Subcutaneous abdominal adipose tissue (tissue), 5 donors: ENCODE measurements at regions not wholly inside any gene's neighbourhood (a gene's known extent, or its start where the extent isn't known, plus 50 kb on each side); places are given as distances from the start of the nearest gene placed in this dataset.
"Not testable (repeated sequence)": the region's sequence is repeated elsewhere in the genome, so short reads cannot be mapped to it uniquely, and the experiment has no call there.

ENCODE experiments used
- H3K27ac ChIP-seq: one replicate; pipeline ENCODE4 v1.7.0; 2013; ENCODE audit warnings: low read depth, mild to moderate bottlenecking, inconsistent platforms, low read length, moderate library complexity
- H3K27me3 ChIP-seq, 5 donors: one replicate each; pipeline ENCODE4 v1.7.0; 2013; ENCODE audit warnings: low read length in 5 of 5, inconsistent platforms in 1 of 5; ENCODE audit not compliant: control insufficient read depth in 5 of 5, insufficient read depth in 4 of 5
- H3K36me3 ChIP-seq, 5 donors: one replicate each; pipeline ENCODE4 v1.7.0; 2013; ENCODE audit warnings: low read length in 5 of 5; ENCODE audit not compliant: control insufficient read depth in 5 of 5, insufficient read depth in 5 of 5
- H3K4me1 ChIP-seq, 5 donors: one replicate each; pipeline ENCODE4 v1.7.0; 2013; ENCODE audit warnings: low read length in 5 of 5, mild to moderate bottlenecking in 3 of 5, moderate library complexity in 1 of 5; ENCODE audit not compliant: control insufficient read depth in 5 of 5, insufficient read depth in 5 of 5
- H3K4me3 ChIP-seq, 5 donors: one replicate each; pipeline ENCODE4 v1.7.0; 2013; ENCODE audit warnings: low read length in 5 of 5, low read depth in 1 of 5
- H3K9ac ChIP-seq, 5 donors: one replicate each; pipeline ENCODE4 v1.7.0; 2013; ENCODE audit warnings: low read length in 5 of 5, mild to moderate bottlenecking in 4 of 5, moderate library complexity in 3 of 5
- H3K9me3 ChIP-seq, 5 donors: one replicate each; pipeline ENCODE4 v1.7.0; 2013; ENCODE audit warnings: low read length in 5 of 5; ENCODE audit not compliant: control insufficient read depth in 5 of 5
- donor health status: healthy.
- donor health status: healthy.
- donor health status: healthy.
- donor health status: healthy.
- donor health status: healthy.

GRCh38 chr1:90348459-90348858, 353.5 kb downstream of the ZNF326 start:
- not testable (repeated sequence) for H3K27ac ChIP-seq, H3K4me3 ChIP-seq, H3K9ac ChIP-seq, H3K27me3 ChIP-seq, H3K4me1 ChIP-seq, H3K36me3 ChIP-seq
- H3K9me3 ChIP-seq, result peaks cover 0 to 13% (median 6%) of the 10 kb centered on the region in 5 donors

GRCh38 chr1:90347366-90347765, 352.5 kb downstream of the ZNF326 start:
- Histone ChIP-seq H3K27me3 (no peaks in the 10 kb centered on the region), H3K9ac (no peak overlapping the region), H3K4me1 (peaks cover 0 to 3% (median 0%) of the 10 kb centered on the region in 5 donors), H3K36me3 (no peaks in the 10 kb centered on the region), H3K27ac (no peak overlapping the region), H3K4me3 (no peak overlapping the region), H3K9me3 (peaks cover 0 to 13% (median 6%) of the 10 kb centered on the region in 5 donors)

- H3K27ac ChIP-seq, result no peak overlapping the region
Observed at GRCh38 chr1:90346757-90347156, 351.8 kb downstream of the ZNF326 start.

GRCh38 chr1:90346349-90346748, 351.4 kb downstream of the ZNF326 start:
- Histone ChIP-seq H3K27me3 (no peaks in the 10 kb centered on the region), H3K9ac (no peak overlapping the region), H3K27ac (no peak overlapping the region), H3K9me3 (peaks cover 0 to 13% (median 6%) of the 10 kb centered on the region in 5 donors), H3K4me1 (peaks cover 0 to 3% (median 0%) of the 10 kb centered on the region in 5 donors), H3K4me3 (no peak overlapping the region), H3K36me3 (no peaks in the 10 kb centered on the region)

More at GRCh38 chr1:90346757-90347156, 351.8 kb downstream of the ZNF326 start:
- H3K9me3 ChIP-seq, result peaks cover 0 to 13% (median 6%) of the 10 kb centered on the region in 5 donors
- H3K27me3 ChIP-seq, result no peaks in the 10 kb centered on the region
- H3K4me3 ChIP-seq, result no peak overlapping the region
- no peaks in the 10 kb centered on the region for H3K36me3 ChIP-seq
- H3K4me1 ChIP-seq, result peaks cover 0 to 3% (median 0%) of the 10 kb centered on the region in 5 donors
- H3K9ac ChIP-seq, result no peak overlapping the region

GRCh38 chr1:90344963-90345730, 350.2 kb downstream of the ZNF326 start:
- Histone ChIP-seq H3K36me3 (no peaks in the 10 kb centered on the region), H3K27me3 (no peaks in the 10 kb centered on the region), H3K9ac (no peak overlapping the region), H3K9me3 (peaks cover 0 to 13% (median 6%) of the 10 kb centered on the region in 5 donors), H3K27ac (no peak overlapping the region), H3K4me3 (no peak overlapping the region), H3K4me1 (peaks cover 0 to 4% (median 0%) of the 10 kb centered on the region in 5 donors)

GRCh38 chr1:90341516-90341915, 346.6 kb downstream of the ZNF326 start:
- H3K9me3 ChIP-seq, result no peaks in the 10 kb centered on the region
- H3K4me3 ChIP-seq, result no peak overlapping the region
- no peak overlapping the region for H3K27ac ChIP-seq
- no peak overlapping the region for H3K9ac ChIP-seq
- H3K36me3 ChIP-seq, result no peaks in the 10 kb centered on the region
- H3K27me3 ChIP-seq, result no peaks in the 10 kb centered on the region
- H3K4me1 ChIP-seq, result peaks cover 0 to 4% (median 0%) of the 10 kb centered on the region in 5 donors

- no peaks in the 10 kb centered on the region for H3K27me3 ChIP-seq
- H3K27ac ChIP-seq, result no peak overlapping the region
- no peaks in the 10 kb centered on the region for H3K9me3 ChIP-seq
- H3K9ac ChIP-seq, result no peak overlapping the region
- no peak overlapping the region for H3K4me3 ChIP-seq
- peaks cover 0 to 4% (median 0%) of the 10 kb centered on the region in 5 donors for H3K4me1 ChIP-seq
- H3K36me3 ChIP-seq, result no peaks in the 10 kb centered on the region
Observed at GRCh38 chr1:90340606-90341005, 345.7 kb downstream of the ZNF326 start.

- Histone ChIP-seq H3K4me1 (peaks cover 0 to 4% (median 0%) of the 10 kb centered on the region in 5 donors), H3K36me3 (no peaks in the 10 kb centered on the region), H3K27me3 (no peaks in the 10 kb centered on the region)
Observed at GRCh38 chr1:90339811-90340210, 344.9 kb downstream of the ZNF326 start.

GRCh38 chr1:90336552-90337324, 341.8 kb downstream of the ZNF326 start:
- no peaks in the 10 kb centered on the region for H3K36me3 ChIP-seq
- no peak overlapping the region for H3K4me3 ChIP-seq
- H3K4me1 ChIP-seq, result peaks cover 0 to 4% (median 0%) of the 10 kb centered on the region in 5 donors
- no peak overlapping the region for H3K9ac ChIP-seq
- no peaks in the 10 kb centered on the region for H3K27me3 ChIP-seq
- no peak overlapping the region for H3K27ac ChIP-seq
- H3K9me3 ChIP-seq, result no peaks in the 10 kb centered on the region

More at GRCh38 chr1:90339811-90340210, 344.9 kb downstream of the ZNF326 start:
- no peak overlapping the region for H3K9ac ChIP-seq
- H3K4me3 ChIP-seq, result no peak overlapping the region
- H3K9me3 ChIP-seq, result no peaks in the 10 kb centered on the region
- H3K27ac ChIP-seq, result no peak overlapping the region

- no peak overlapping the region for H3K9ac ChIP-seq
- no peak overlapping the region for H3K4me3 ChIP-seq
- H3K27me3 ChIP-seq, result no peaks in the 10 kb centered on the region
- no peak overlapping the region for H3K27ac ChIP-seq
- no peaks in the 10 kb centered on the region for H3K9me3 ChIP-seq
- peaks cover 0 to 3% (median 0%) of the 10 kb centered on the region in 5 donors for H3K4me1 ChIP-seq
- H3K36me3 ChIP-seq, result no peaks in the 10 kb centered on the region
Observed at GRCh38 chr1:90335558-90335957, 340.6 kb downstream of the ZNF326 start.
